Motor neuron (in vitro differentiated cells): ENCODE measurements at regions not wholly inside any gene's neighbourhood (a gene's known extent, or its start where the extent isn't known, plus 50 kb on each side); places are given as distances from the start of the nearest gene placed in this dataset.
"Not testable (repeated sequence)": the region's sequence is repeated elsewhere in the genome, so short reads cannot be mapped to it uniquely, and the experiment has no call there.

Experiments used
- ATAC-seq, 8 experiments: fragments of 200-7000 bp; cut with Tn5 transposase; replicated peaks in 6 of 8; 2 replicates each; pipeline ENCODE4 v1.8.0; 2021; ENCODE audit warnings: mild to moderate bottlenecking in 8 of 8, moderate library complexity in 8 of 8
- H3K27ac ChIP-seq, 2 donors: fragments of 250-450 bp; sonication (Bioruptor Pico); 2 replicates each; pipeline ENCODE4 v1.9.0; 2021; ENCODE audit warnings: antibody characterized with exemption in 2 of 2, mild to moderate bottlenecking in 2 of 2, moderate library complexity in 1 of 2
- H3K4me1 ChIP-seq, 2 donors: fragments of 250-450 bp; sonication (Bioruptor Pico); replicated peaks in 1 of 2; 2 replicates each; pipeline ENCODE4 v1.6.1; 2021; ENCODE audit warnings: antibody characterized with exemption in 2 of 2, mild to moderate bottlenecking in 2 of 2, moderate library complexity in 1 of 2
- H3K4me3 ChIP-seq, 5 donors: fragments of 250-450 bp; sonication (Bioruptor Pico); 2 replicates each; pipeline ENCODE4 v1.9.0; 2021; ENCODE audit warnings: antibody characterized with exemption in 5 of 5, mild to moderate bottlenecking in 5 of 5, moderate library complexity in 4 of 5
- WGBS, 10 experiments: fragments of 450-650 bp; shearing (Covaris generic); methylation state at CpG; one replicate each; pipeline ENCODE4 v1.0.0; 2022; 5-methylcytosine and 5-hydroxymethylcytosine counted together
- in situ Hi-C, 9 experiments: fragments of 400-800 bp; cut with MboI; loops; one replicate each; pipeline ENCODE4 v1.15.0; 2021; ENCODE audit warnings: low sequenced_read_pairs in 9 of 9, low pct_unique_long_range_greater_than_20kb in 2 of 9; ENCODE audit not compliant: unreplicated experiment in 9 of 9

- H3K4me1 ChIP-seq, H3K27ac ChIP-seq, in situ Hi-C loops, ATAC-seq, H3K4me3 ChIP-seq: not testable (repeated sequence)
- WGBS, 10 experiments = 30 to 100% (median 54%) methylated on average over 1 to 5 of the region's 7 CpGs; no CpG with 5 or more reads in 3 of the 10 experiments
Measured at GRCh38 chr4:3585567-3585966, 53.3 kb upstream of the LRPAP1 start.

- Histone ChIP-seq H3K27ac (no peak overlapping the region), H3K4me1 (peaks cover 4 to 5% of the 10 kb centered on the region in 2 donors), H3K4me3 (no peak overlapping the region)
- no CpG with 5 or more reads among the region's 5 CpGs for WGBS, 10 experiments
- in situ Hi-C loops = no loop called here
- no peak for ATAC-seq
Measured at GRCh38 chr4:3582091-3582475, 49.9 kb upstream of the LRPAP1 start.
